Naive thymus-derived CD4-positive, alpha-beta T cell (primary cell): ENCODE measurements at regions not wholly inside any gene's neighbourhood (a gene's known extent, or its start where the extent isn't known, plus 50 kb on each side); places are given as distances from the start of the nearest gene placed in this dataset.
"Not testable (repeated sequence)": the region's sequence is repeated elsewhere in the genome, so short reads cannot be mapped to it uniquely, and the experiment has no call there.

Experiments used
- ATAC-seq: fragments of 150-1000 bp; cut with Tn5 transposase; 2 replicates; pipeline ENCODE4 v1.10.0; 2021; ENCODE audit warnings: mild to moderate bottlenecking, moderate library complexity
- CTCF ChIA-PET: fragments of 350-600 bp; sonication (Branson Sonifier 250); formaldehyde crosslinking; loops from one replicate; lab custom pipeline; 2021; ENCODE audit warnings: antibody characterized with exemption; lab: Charles Lee
- POLR2A ChIA-PET: fragments of 350-600 bp; sonication (Branson Sonifier 250); formaldehyde crosslinking; loops from one replicate; lab custom pipeline; 2021; ENCODE audit warnings: antibody characterized with exemption, inconsistent platforms; lab: Charles Lee
- DNase-seq, 9 donors: peaks; one replicate each; pipeline versions ENCODE4 v3.0.0 to v3.0.0-alpha.2; 2020 to 2022; ENCODE audit warnings: mixed read lengths in 1 of 9
- H3K27ac ChIP-seq: one replicate; pipeline ENCODE4 v1.7.0; 2013; ENCODE audit warnings: mild to moderate bottlenecking, low read depth, low read length, moderate library complexity
- H3K27me3 ChIP-seq, 2 donors: one replicate each; pipeline ENCODE4 v1.7.0; 2013; ENCODE audit warnings: low read length in 2 of 2, mild to moderate bottlenecking in 2 of 2, moderate library complexity in 2 of 2; ENCODE audit not compliant: control insufficient read depth in 2 of 2, insufficient read depth in 2 of 2
- H3K36me3 ChIP-seq, 3 experiments: 1 replicate in 2 of 3; 2 replicates in 1 of 3; pipeline ENCODE4 v1.7.0; 2013; ENCODE audit warnings: low read length in 3 of 3, mild to moderate bottlenecking in 3 of 3, moderate library complexity in 1 of 3; ENCODE audit not compliant: insufficient read depth in 3 of 3, control insufficient read depth in 2 of 3
- H3K4me1 ChIP-seq, 2 donors: one replicate each; pipeline ENCODE4 v1.7.0; 2013; ENCODE audit warnings: low read length in 2 of 2, mild to moderate bottlenecking in 2 of 2, moderate library complexity in 1 of 2; ENCODE audit not compliant: control insufficient read depth in 2 of 2, insufficient read depth in 2 of 2
- H3K4me3 ChIP-seq: 2 replicates; pipeline ENCODE4 v1.7.0; 2013; ENCODE audit warnings: mild to moderate bottlenecking, low read length
- H3K9me3 ChIP-seq, 3 experiments: 1 replicate in 2 of 3; 2 replicates in 1 of 3; pipeline ENCODE4 v1.7.0; 2013; ENCODE audit warnings: low read length in 3 of 3; ENCODE audit not compliant: control insufficient read depth in 2 of 3
- H3K27ac Mint-ChIP-seq, 9 donors: one replicate each; pipeline ENCODE4 v1.8.0; 2020 to 2022; ENCODE audit warnings: mixed read lengths in 9 of 9, mild to moderate bottlenecking in 8 of 9, moderate library complexity in 5 of 9, inconsistent platforms in 2 of 9
- H3K27me3 Mint-ChIP-seq, 5 donors: one replicate each; pipeline ENCODE4 v1.8.0; 2021 to 2022; ENCODE audit warnings: mixed read lengths in 5 of 5, mild to moderate bottlenecking in 1 of 5
- H3K36me3 Mint-ChIP-seq, 5 donors: one replicate each; pipeline ENCODE4 v1.8.0; 2020 to 2022; ENCODE audit warnings: mixed read lengths in 5 of 5, mild to moderate bottlenecking in 3 of 5, inconsistent platforms in 1 of 5
- H3K4me1 Mint-ChIP-seq, 7 donors: one replicate each; pipeline ENCODE4 v1.8.0; 2020 to 2022; ENCODE audit warnings: mixed read lengths in 7 of 7, mild to moderate bottlenecking in 3 of 7, inconsistent platforms in 1 of 7
- H3K4me3 Mint-ChIP-seq, 10 donors: one replicate each; pipeline ENCODE4 v1.8.0; 2020 to 2022; ENCODE audit warnings: mild to moderate bottlenecking in 10 of 10, mixed read lengths in 10 of 10, moderate library complexity in 6 of 10, inconsistent platforms in 2 of 10
- H3K9me3 Mint-ChIP-seq, 11 donors: one replicate each; pipeline ENCODE4 v1.8.0; 2020 to 2022; ENCODE audit warnings: mixed read lengths in 11 of 11, mild to moderate bottlenecking in 4 of 11, inconsistent platforms in 1 of 11, moderate library complexity in 1 of 11
- intact Hi-C, 2 donors: fragments of 100-400 bp; cut with micrococcal nuclease; formaldehyde crosslinking; loops; one replicate each; pipeline ENCODE4 v1.15.1; 2023

- no peak overlapping the region for H3K4me3 ChIP-seq
- Mint-ChIP-seq H3K36me3 (no peaks in the 10 kb centered on the region), H3K27me3 (peaks cover 0 to 4% (median 0%) of the 10 kb centered on the region in 5 donors), H3K4me1 (no peaks in the 10 kb centered on the region), H3K4me3 (no peak overlapping the region), H3K9me3 (peaks cover 0 to 14% (median 3%) of the 10 kb centered on the region in 11 donors), H3K27ac (no peak overlapping the region)
- ATAC-seq: no peak
- intact Hi-C loops: no loop called here
- no peaks in the 10 kb centered on the region for H3K27me3 ChIP-seq
- no peak for DNase-seq
- no peaks in the 10 kb centered on the region for H3K4me1 ChIP-seq
- CTCF ChIA-PET: no interaction called here
- no peaks in the 10 kb centered on the region for H3K9me3 ChIP-seq
- no peaks in the 10 kb centered on the region for H3K36me3 ChIP-seq
- POLR2A ChIA-PET: no interaction called here
- H3K27ac ChIP-seq: no peak overlapping the region
These were observed 363.5 kb upstream of the FRG2C start for GRCh38 chr3:75300606-75301005.

- H3K27ac ChIP-seq, H3K4me3 Mint-ChIP-seq, H3K27ac Mint-ChIP-seq, intact Hi-C loops, H3K4me3 ChIP-seq, H3K4me1 Mint-ChIP-seq, H3K36me3 ChIP-seq, DNase-seq, H3K27me3 Mint-ChIP-seq, H3K36me3 Mint-ChIP-seq, CTCF ChIA-PET, ATAC-seq, H3K27me3 ChIP-seq, H3K9me3 ChIP-seq, H3K4me1 ChIP-seq, POLR2A ChIA-PET: not testable (repeated sequence)
- peaks cover 0 to 14% (median 3%) of the 10 kb centered on the region in 11 donors for H3K9me3 Mint-ChIP-seq
These were observed 363.1 kb upstream of the FRG2C start for GRCh38 chr3:75301050-75301449.

- H3K27me3 Mint-ChIP-seq: peaks cover 0 to 10% (median 5%) of the 10 kb centered on the region in 5 donors
- ChIA-PET POLR2A (no interaction called here), CTCF (no interaction called here)
- Histone ChIP-seq H3K4me1 (no peaks in the 10 kb centered on the region), H3K27ac (no peak overlapping the region), H3K9me3 (no peaks in the 10 kb centered on the region), H3K36me3 (no peaks in the 10 kb centered on the region), H3K4me3 (no peak overlapping the region), H3K27me3 (no peaks in the 10 kb centered on the region)
- H3K27ac Mint-ChIP-seq: no peak overlapping the region
- DNase-seq (no peak), ATAC-seq (no peak)
- H3K36me3 Mint-ChIP-seq: no peaks in the 10 kb centered on the region
- intact Hi-C loops: no loop called here
- H3K4me3 Mint-ChIP-seq: no peak overlapping the region
- H3K9me3 Mint-ChIP-seq: peaks cover 0 to 4% (median 0%) of the 10 kb centered on the region in 11 donors
- no peaks in the 10 kb centered on the region for H3K4me1 Mint-ChIP-seq
These were observed 360.4 kb upstream of the FRG2C start for GRCh38 chr3:75303741-75304140.

GRCh38 chr3:75305901-75306300 lies 358.2 kb upstream of the FRG2C start:
- Histone ChIP-seq H3K9me3 (no peaks in the 10 kb centered on the region), H3K36me3 (no peaks in the 10 kb centered on the region), H3K4me3 (no peak overlapping the region), H3K4me1 (no peaks in the 10 kb centered on the region), H3K27ac (no peak overlapping the region), H3K27me3 (no peaks in the 10 kb centered on the region)
- no peak for DNase-seq
- H3K4me3 Mint-ChIP-seq: no peak overlapping the region
- no peaks in the 10 kb centered on the region for H3K36me3 Mint-ChIP-seq
- POLR2A ChIA-PET: no interaction called here
- ATAC-seq: no peak
- H3K9me3 Mint-ChIP-seq: peaks cover 0 to 3% (median 0%) of the 10 kb centered on the region in 11 donors
- intact Hi-C loops: no loop called here
- H3K27me3 Mint-ChIP-seq: peaks cover 0 to 13% (median 10%) of the 10 kb centered on the region in 5 donors
- CTCF ChIA-PET: no interaction called here
- no peaks in the 10 kb centered on the region for H3K4me1 Mint-ChIP-seq
- H3K27ac Mint-ChIP-seq: no peak overlapping the region

- CTCF ChIA-PET, DNase-seq, H3K36me3 Mint-ChIP-seq, intact Hi-C loops, H3K36me3 ChIP-seq, H3K4me3 ChIP-seq, H3K4me1 ChIP-seq, H3K9me3 ChIP-seq, POLR2A ChIA-PET, H3K4me3 Mint-ChIP-seq, H3K27me3 ChIP-seq, H3K4me1 Mint-ChIP-seq, H3K9me3 Mint-ChIP-seq, H3K27ac ChIP-seq, H3K27ac Mint-ChIP-seq, ATAC-seq: not testable (repeated sequence)
- peaks cover 0 to 25% (median 16%) of the 10 kb centered on the region in 5 donors for H3K27me3 Mint-ChIP-seq
These were observed 352.8 kb upstream of the FRG2C start for GRCh38 chr3:75311306-75311705.

DNA sequence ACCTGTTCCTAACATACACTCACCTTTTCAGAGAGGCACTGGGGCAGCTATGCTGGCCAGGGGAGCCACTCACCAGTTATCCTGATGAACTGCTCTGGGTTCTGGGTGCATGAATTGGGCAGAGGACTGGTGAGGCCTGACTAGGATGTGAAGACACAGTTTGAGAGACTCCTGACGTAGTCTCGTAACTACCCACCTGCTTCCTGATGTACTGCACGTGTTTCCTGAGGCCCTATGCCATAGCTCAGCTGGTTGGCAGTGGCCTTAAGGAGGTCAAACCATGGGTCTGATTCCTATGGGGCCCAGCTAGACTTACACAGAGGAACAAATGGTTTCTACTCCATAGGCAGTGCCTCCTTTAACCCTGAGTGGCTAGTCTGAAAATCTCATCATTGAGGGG lies 351.7 kb upstream of the FRG2C start:
- H3K36me3 ChIP-seq, H3K9me3 ChIP-seq, ATAC-seq, DNase-seq, H3K36me3 Mint-ChIP-seq, H3K4me3 Mint-ChIP-seq, intact Hi-C loops, H3K27me3 ChIP-seq, H3K4me1 ChIP-seq, H3K4me1 Mint-ChIP-seq, H3K27ac ChIP-seq, CTCF ChIA-PET, H3K9me3 Mint-ChIP-seq, H3K27ac Mint-ChIP-seq, POLR2A ChIA-PET, H3K4me3 ChIP-seq: not testable (repeated sequence)
- H3K27me3 Mint-ChIP-seq: peaks cover 0 to 25% (median 15%) of the 10 kb centered on the region in 5 donors

GRCh38 chr3:75319776-75320175 lies 344.4 kb upstream of the FRG2C start:
- H3K4me1 ChIP-seq, H3K27ac Mint-ChIP-seq, DNase-seq, H3K4me1 Mint-ChIP-seq, POLR2A ChIA-PET, intact Hi-C loops, H3K4me3 ChIP-seq, H3K4me3 Mint-ChIP-seq, H3K27ac ChIP-seq, ATAC-seq, CTCF ChIA-PET, H3K36me3 Mint-ChIP-seq, H3K9me3 ChIP-seq, H3K27me3 Mint-ChIP-seq, H3K27me3 ChIP-seq, H3K36me3 ChIP-seq, H3K9me3 Mint-ChIP-seq: not testable (repeated sequence)
